ENCODE measurements at regions not wholly inside any gene's neighbourhood (a gene's known extent, or its start where the extent isn't known, plus 50 kb on each side); places are given as distances from the start of the nearest gene placed in this dataset.

DNA sequence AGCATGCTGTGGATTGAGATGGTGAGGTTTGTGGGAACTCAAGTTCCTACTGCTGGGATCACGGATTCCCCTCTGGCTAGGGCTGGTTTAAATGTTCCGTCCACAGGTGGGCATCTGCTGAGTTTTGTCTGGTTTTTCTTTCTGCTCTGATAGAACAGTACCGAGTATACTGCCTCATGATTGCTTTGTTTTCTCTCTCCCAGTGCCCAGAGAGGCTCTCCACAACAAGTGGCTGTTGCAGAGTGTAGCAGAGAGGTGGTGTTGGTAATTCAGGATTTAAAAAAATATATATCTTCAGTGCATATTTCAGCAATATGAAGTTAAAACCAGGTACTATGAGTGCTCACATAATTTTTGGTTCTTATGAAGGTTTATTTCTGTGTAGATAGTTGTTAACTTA is 213.7 kb downstream of the TEX13C start:
- H3K4me2 ChIP-seq (ENCODE audit: low read length) = no peak overlapping the region
- H3K79me2 ChIP-seq (ENCODE audit: control insufficient read depth, low read length) = no peaks in the 10 kb centered on the region
- H3K9me2 ChIP-seq (replicated peaks; ENCODE audit: control insufficient read depth, low read length) = no peaks in the 10 kb centered on the region
- no peaks in the 10 kb centered on the region for H3K4me1 ChIP-seq (ENCODE audit: control insufficient read depth, low read length)
- no peak overlapping the region for H3K4me3 ChIP-seq (ENCODE audit: low read length)
- TF ChIP-seq, protein P1, sequence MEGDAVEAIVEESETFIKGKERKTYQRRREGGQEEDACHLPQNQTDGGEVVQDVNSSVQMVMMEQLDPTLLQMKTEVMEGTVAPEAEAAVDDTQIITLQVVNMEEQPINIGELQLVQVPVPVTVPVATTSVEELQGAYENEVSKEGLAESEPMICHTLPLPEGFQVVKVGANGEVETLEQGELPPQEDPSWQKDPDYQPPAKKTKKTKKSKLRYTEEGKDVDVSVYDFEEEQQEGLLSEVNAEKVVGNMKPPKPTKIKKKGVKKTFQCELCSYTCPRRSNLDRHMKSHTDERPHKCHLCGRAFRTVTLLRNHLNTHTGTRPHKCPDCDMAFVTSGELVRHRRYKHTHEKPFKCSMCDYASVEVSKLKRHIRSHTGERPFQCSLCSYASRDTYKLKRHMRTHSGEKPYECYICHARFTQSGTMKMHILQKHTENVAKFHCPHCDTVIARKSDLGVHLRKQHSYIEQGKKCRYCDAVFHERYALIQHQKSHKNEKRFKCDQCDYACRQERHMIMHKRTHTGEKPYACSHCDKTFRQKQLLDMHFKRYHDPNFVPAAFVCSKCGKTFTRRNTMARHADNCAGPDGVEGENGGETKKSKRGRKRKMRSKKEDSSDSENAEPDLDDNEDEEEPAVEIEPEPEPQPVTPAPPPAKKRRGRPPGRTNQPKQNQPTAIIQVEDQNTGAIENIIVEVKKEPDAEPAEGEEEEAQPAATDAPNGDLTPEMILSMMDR (IDR thresholded peaks at IDR 0.05; ENCODE audit: low read depth, low read length, poor library complexity, severe bottlenecking) = no peak
- TF ChIP-seq EZH2phosphoT487 (IDR thresholded peaks at IDR 0.05; ENCODE audit: borderline replicate concordance, low read length) = no peak
- no peaks in the 10 kb centered on the region for H4K20me1 ChIP-seq (ENCODE audit: control insufficient read depth, insufficient read depth, low read depth, low read length)
- H3K36me3 ChIP-seq (ENCODE audit: control insufficient read depth, low read length) = no peaks in the 10 kb centered on the region
- H3K27ac ChIP-seq (ENCODE audit: low read depth, low read length) = no peak overlapping the region
- no peaks in the 10 kb centered on the region for H3F3A ChIP-seq (ENCODE audit: control insufficient read depth, insufficient read depth)
- H3K27me3 ChIP-seq (ENCODE audit: control insufficient read depth, low read length) = no peaks in the 10 kb centered on the region
- no peaks in the 10 kb centered on the region for H3K9me3 ChIP-seq (ENCODE audit: control insufficient read depth, insufficient read depth, low read length)

DNA sequence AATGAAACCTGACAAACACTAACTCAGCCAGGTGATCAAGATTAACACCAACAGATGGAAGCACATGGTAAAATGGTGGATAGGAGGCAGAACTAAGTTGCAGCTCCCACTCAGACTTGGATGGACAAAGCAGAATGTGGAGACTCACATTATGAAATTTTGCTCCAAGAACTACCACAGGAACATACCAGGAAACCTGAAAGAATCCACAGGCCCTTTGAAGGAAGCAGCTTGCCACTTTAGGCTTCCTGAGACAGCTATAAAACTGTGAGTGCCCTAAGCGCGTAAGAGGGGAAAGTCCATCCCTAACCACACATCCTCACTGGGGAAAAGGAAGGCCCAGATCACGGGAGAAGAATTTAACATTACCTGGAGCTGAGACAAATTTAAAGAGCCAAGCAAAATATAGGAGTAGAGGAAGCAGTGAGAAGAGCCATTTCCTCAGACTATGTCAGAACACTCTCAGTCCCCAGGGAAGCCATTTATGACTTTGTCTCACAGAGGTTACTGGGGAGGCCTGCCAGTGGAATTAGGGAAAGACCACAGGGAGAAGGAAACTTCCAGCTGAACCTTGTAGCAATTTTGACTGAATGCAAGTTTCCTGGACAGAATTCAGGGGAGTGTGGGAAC is 224.5 kb downstream of the TEX13C start:
- Histone ChIP-seq H3K79me2 (ENCODE audit: control insufficient read depth, low read length) (no peaks in the 10 kb centered on the region), H3K4me1 (ENCODE audit: control insufficient read depth, low read length) (no peaks in the 10 kb centered on the region), H3K9me2 (replicated peaks; ENCODE audit: control insufficient read depth, low read length) (no peaks in the 10 kb centered on the region), H3K4me3 (ENCODE audit: low read length) (no peak overlapping the region), H3F3A (ENCODE audit: control insufficient read depth, insufficient read depth) (no peaks in the 10 kb centered on the region), H4K20me1 (ENCODE audit: control insufficient read depth, insufficient read depth, low read depth, low read length) (no peaks in the 10 kb centered on the region), H3K9me3 (ENCODE audit: control insufficient read depth, insufficient read depth, low read length) (no peaks in the 10 kb centered on the region), H3K27me3 (ENCODE audit: control insufficient read depth, low read length) (no peaks in the 10 kb centered on the region), H3K36me3 (ENCODE audit: control insufficient read depth, low read length) (no peaks in the 10 kb centered on the region), H3K4me2 (ENCODE audit: low read length) (no peak overlapping the region), H3K27ac (ENCODE audit: low read depth, low read length) (no peak overlapping the region)
- TF ChIP-seq, protein P1 (IDR thresholded peaks at IDR 0.05; ENCODE audit: low read depth, low read length, poor library complexity, severe bottlenecking) = no peak
- TF ChIP-seq EZH2phosphoT487 (IDR thresholded peaks at IDR 0.05; ENCODE audit: borderline replicate concordance, low read length) = no peak

DNA sequence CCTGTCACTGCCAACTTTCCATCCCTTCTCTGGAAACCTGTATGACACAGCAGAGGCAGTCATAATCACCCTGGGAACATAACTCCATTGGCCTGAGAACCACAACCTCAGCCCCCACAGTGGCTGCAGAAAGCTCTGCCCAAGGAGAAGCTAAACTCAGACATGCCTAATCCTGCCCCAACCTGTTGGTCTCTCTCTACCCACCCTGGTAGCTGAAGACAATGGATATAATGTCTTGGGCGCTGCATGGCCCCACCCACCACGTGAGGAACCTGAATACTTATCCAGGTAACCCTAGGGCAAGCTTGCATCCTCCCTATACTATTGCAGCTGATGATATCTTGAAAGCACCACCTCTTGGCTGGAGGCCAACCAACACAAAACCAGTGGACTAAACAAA is 225.2 kb downstream of the TEX13C start:
- Histone ChIP-seq H3K4me1 (ENCODE audit: control insufficient read depth, low read length) (no peaks in the 10 kb centered on the region), H4K20me1 (ENCODE audit: control insufficient read depth, insufficient read depth, low read depth, low read length) (no peaks in the 10 kb centered on the region), H3F3A (ENCODE audit: control insufficient read depth, insufficient read depth) (no peaks in the 10 kb centered on the region), H3K9me3 (ENCODE audit: control insufficient read depth, insufficient read depth, low read length) (no peaks in the 10 kb centered on the region), H3K36me3 (ENCODE audit: control insufficient read depth, low read length) (no peaks in the 10 kb centered on the region), H3K9me2 (replicated peaks; ENCODE audit: control insufficient read depth, low read length) (no peaks in the 10 kb centered on the region), H3K4me2 (ENCODE audit: low read length) (no peak overlapping the region), H3K27ac (ENCODE audit: low read depth, low read length) (no peak overlapping the region), H3K27me3 (ENCODE audit: control insufficient read depth, low read length) (no peaks in the 10 kb centered on the region), H3K4me3 (ENCODE audit: low read length) (no peak overlapping the region), H3K79me2 (ENCODE audit: control insufficient read depth, low read length) (no peaks in the 10 kb centered on the region)
- TF ChIP-seq, protein P1 (IDR thresholded peaks at IDR 0.05; ENCODE audit: low read depth, low read length, poor library complexity, severe bottlenecking) = no peak
- no peak for TF ChIP-seq EZH2phosphoT487 (IDR thresholded peaks at IDR 0.05; ENCODE audit: borderline replicate concordance, low read length)
